GM23338 (cell line): ENCODE measurements at regions not wholly inside any gene's neighbourhood (a gene's known extent, or its start where the extent isn't known, plus 50 kb on each side); places are given as distances from the start of the nearest gene placed in this dataset.

ENCODE experiments used
- ATAC-seq: fragments of 200-7000 bp; cut with Tn5 transposase; 3 replicates; pipeline ENCODE4 v1.9.1; 2020
- DNase-seq: peaks from one replicate; pipeline ENCODE4 v3.0.0-alpha.2; 2015; ENCODE audit warnings: low spot score
- H2AFZ ChIP-seq: fragments of 200-600 bp; sonication (generic); 2 replicates; pipeline ENCODE4 v1.8.0; 2016; ENCODE audit warnings: antibody characterized with exemption, mild to moderate bottlenecking, moderate library complexity
- H3F3A ChIP-seq: fragments of 200-600 bp; sonication (generic); replicated peaks from 2 replicates; pipeline ENCODE4 v1.8.0; 2017; ENCODE audit warnings: antibody characterized with exemption, mixed run types, low read depth
- H3K27ac ChIP-seq: fragments of 200-600 bp; sonication (generic); 2 replicates; pipeline ENCODE4 v1.6.1; 2016; ENCODE audit warnings: low read depth
- H3K27me3 ChIP-seq: fragments of 200-600 bp; sonication (generic); 2 replicates; pipeline ENCODE4 v1.8.0; 2016; ENCODE audit warnings: mild to moderate bottlenecking, mixed run types, moderate library complexity; ENCODE audit not compliant: insufficient read depth
- H3K36me3 ChIP-seq: fragments of 200-600 bp; sonication (generic); 2 replicates; pipeline ENCODE4 v1.8.0; 2016; ENCODE audit warnings: mild to moderate bottlenecking; ENCODE audit not compliant: insufficient read depth
- H3K4me1 ChIP-seq: fragments of 200-600 bp; sonication (generic); 2 replicates; pipeline ENCODE4 v1.8.0; 2016; ENCODE audit warnings: mild to moderate bottlenecking, moderate library complexity; ENCODE audit not compliant: insufficient read depth
- H3K4me2 ChIP-seq: fragments of 200-600 bp; sonication (generic); 2 replicates; pipeline ENCODE4 v1.7.1; 2017; ENCODE audit warnings: mixed run types
- H3K4me3 ChIP-seq: fragments of 200-600 bp; sonication (generic); 2 replicates; pipeline ENCODE4 v1.6.1; 2016; ENCODE audit warnings: mixed run types
- H3K79me2 ChIP-seq: fragments of 200-600 bp; sonication (generic); replicated peaks from 2 replicates; pipeline ENCODE4 v1.8.0; 2017; ENCODE audit warnings: mild to moderate bottlenecking; ENCODE audit not compliant: insufficient read depth
- H3K9me2 ChIP-seq: fragments of 200-600 bp; sonication (generic); 2 replicates; pipeline ENCODE4 v1.8.0; 2017; ENCODE audit not compliant: insufficient read depth
- H4K20me1 ChIP-seq: fragments of 200-600 bp; sonication (generic); replicated peaks from 2 replicates; pipeline ENCODE4 v1.8.0; 2017; ENCODE audit warnings: mild to moderate bottlenecking; ENCODE audit not compliant: insufficient read depth
- H3K27ac Mint-ChIP-seq: 2 replicates; pipeline ENCODE4 v1.8.0; 2020; ENCODE audit warnings: inconsistent platforms, mild to moderate bottlenecking, moderate library complexity, mixed read lengths
- H3K27me3 Mint-ChIP-seq: 3 replicates; pipeline ENCODE4 v1.8.0; 2022; ENCODE audit warnings: low read depth, mild to moderate bottlenecking, moderate library complexity, mixed read lengths, inconsistent platforms; ENCODE audit not compliant: insufficient read depth, poor library complexity
- H3K36me3 Mint-ChIP-seq: 3 replicates; pipeline ENCODE4 v1.8.0; 2021; ENCODE audit warnings: low read depth, mild to moderate bottlenecking, inconsistent platforms, moderate library complexity, mixed read lengths
- H3K4me1 Mint-ChIP-seq: 3 replicates; pipeline ENCODE4 v1.8.0; 2020; ENCODE audit warnings: mild to moderate bottlenecking, inconsistent platforms, mixed read lengths
- H3K4me3 Mint-ChIP-seq: 3 replicates; pipeline ENCODE4 v1.8.0; 2021; ENCODE audit warnings: moderate library complexity, mild to moderate bottlenecking, inconsistent platforms, mixed read lengths
- H3K9me3 Mint-ChIP-seq: 3 replicates; pipeline ENCODE4 v1.8.0; 2020; ENCODE audit warnings: moderate library complexity, mild to moderate bottlenecking, inconsistent platforms, mixed read lengths
- CREB1 ChIP-seq: fragments of 250-450 bp; sonication (Bioruptor Pico); IDR thresholded peaks from 2 replicates; pipeline ENCODE4 v1.5.0; 2020; ENCODE audit warnings: low read depth, mild to moderate bottlenecking, moderate library complexity
- CTCF ChIP-seq, 2 experiments: fragments of 200-600 bp in 1 of 2; sonication (generic) in 1 of 2; conservative IDR thresholded peaks; 2 replicates each; pipeline versions ENCODE4 v1.5.1 to v1.6.1; 2016 to 2017; ENCODE audit warnings: antibody characterized with exemption in 2 of 2, low read depth in 2 of 2, mild to moderate bottlenecking in 2 of 2, moderate library complexity in 1 of 2
- ETS1 ChIP-seq: IDR thresholded peaks from 2 replicates; pipeline ENCODE4 v1.6.1; 2016; ENCODE audit warnings: antibody characterized with exemption
- EZH2phosphoT487 ChIP-seq: fragments of 200-600 bp; sonication (generic); IDR thresholded peaks from one replicate; pipeline ENCODE4 v1.8.1; 2018; ENCODE audit warnings: antibody characterized with exemption; ENCODE audit not compliant: unreplicated experiment
- JUNB ChIP-seq: IDR thresholded peaks from one replicate; pipeline ENCODE4 v1.6.1; 2016; ENCODE audit warnings: antibody characterized with exemption; ENCODE audit not compliant: unreplicated experiment
- NANOG ChIP-seq: IDR thresholded peaks from 2 replicates; pipeline ENCODE4 v1.6.1; 2016; ENCODE audit warnings: antibody characterized with exemption, borderline replicate concordance
- POLR2AphosphoS5 ChIP-seq: IDR thresholded peaks from 2 replicates; pipeline ENCODE4 v1.6.1; 2016; ENCODE audit warnings: antibody characterized with exemption, low read depth
- STAT1 ChIP-seq: IDR thresholded peaks from one replicate; pipeline ENCODE4 v1.6.1; 2016; ENCODE audit warnings: antibody characterized with exemption; ENCODE audit not compliant: unreplicated experiment
- ZNF114 ChIP-seq: fragments of 250-450 bp; sonication (Bioruptor Pico); IDR thresholded peaks from 2 replicates; pipeline ENCODE4 v1.5.0; 2020; ENCODE audit warnings: mild to moderate bottlenecking, moderate library complexity
- ZNF462 ChIP-seq: fragments of 250-450 bp; sonication (Bioruptor Pico); IDR thresholded peaks from 2 replicates; pipeline ENCODE4 v1.5.0; 2020; ENCODE audit warnings: mild to moderate bottlenecking, moderate library complexity

- no peak overlapping the region for H3K4me3 Mint-ChIP-seq
- no peak overlapping the region for H3K27ac Mint-ChIP-seq
- peaks cover 6% of the 10 kb centered on the region; the same call in 2 of the 3 replicates for H3K4me1 Mint-ChIP-seq
- H2AFZ ChIP-seq = no peak overlapping the region
- no peaks in the 10 kb centered on the region for H3K27me3 ChIP-seq
- DNase-seq (no peak), ATAC-seq (no peak)
- H3K4me2 ChIP-seq = no peak overlapping the region
- H3K27me3 Mint-ChIP-seq = no peaks in the 10 kb centered on the region
- H3K9me3 Mint-ChIP-seq = no peaks in the 10 kb centered on the region
- TF ChIP-seq ZNF114 (no peak), CREB1 (CRISPR knock-in tag) (no peak), CTCF (conservative IDR thresholded peaks at IDR 0.05; ENCODE audit: low read depth in 2 of 2) (no peak)
- no peaks in the 10 kb centered on the region for H4K20me1 ChIP-seq
- no peak overlapping the region for H3K27ac ChIP-seq
- H3K79me2 ChIP-seq = no peaks in the 10 kb centered on the region
- H3K9me2 ChIP-seq = no peaks in the 10 kb centered on the region
- H3F3A ChIP-seq = no peaks in the 10 kb centered on the region
- H3K36me3 Mint-ChIP-seq = no peaks in the 10 kb centered on the region
- H3K36me3 ChIP-seq = no peaks in the 10 kb centered on the region
- H3K4me1 ChIP-seq = no peaks in the 10 kb centered on the region
- no peak overlapping the region for H3K4me3 ChIP-seq
Observed at GRCh38 chrX:18010253-18010652, 149.2 kb upstream of the RAI2 start.

GRCh38 chrX:18003876-18004275, 142.8 kb upstream of the RAI2 start:
- Histone ChIP-seq H4K20me1 (no peaks in the 10 kb centered on the region), H3K36me3 (no peaks in the 10 kb centered on the region), H2AFZ (no peak overlapping the region), H3K27me3 (no peaks in the 10 kb centered on the region), H3K4me1 (no peaks in the 10 kb centered on the region), H3K79me2 (no peaks in the 10 kb centered on the region), H3K4me3 (no peak overlapping the region), H3K4me2 (no peak overlapping the region), H3F3A (no peaks in the 10 kb centered on the region), H3K9me2 (no peaks in the 10 kb centered on the region), H3K27ac (no peak overlapping the region)
- ATAC-seq (no peak), DNase-seq (no peak)
- Mint-ChIP-seq H3K4me3 (no peak overlapping the region), H3K27me3 (no peaks in the 10 kb centered on the region), H3K9me3 (no peaks in the 10 kb centered on the region), H3K27ac (no peak overlapping the region), H3K36me3 (no peaks in the 10 kb centered on the region), H3K4me1 (peaks cover 13% of the 10 kb centered on the region)
- TF ChIP-seq NANOG (no peak), JUNB (no peak), ZNF114 (no peak), EZH2phosphoT487 (no peak), POLR2AphosphoS5 (no peak), CREB1 (CRISPR knock-in tag) (no peak), ZNF462 (CRISPR knock-in tag) (no peak), STAT1 (no peak), ETS1 (no peak)
